HG03060 (cell line): ENCODE measurements at regions not wholly inside any gene's neighbourhood (a gene's known extent, or its start where the extent isn't known, plus 50 kb on each side); places are given as distances from the start of the nearest gene placed in this dataset.
"Not testable (repeated sequence)": the region's sequence is repeated elsewhere in the genome, so short reads cannot be mapped to it uniquely, and the experiment has no call there.

ENCODE experiments used
- ATAC-seq: cut with Tn5 transposase; IDR thresholded peaks from one replicate; pipeline ENCODE4 v1.9.1; 2021; ENCODE audit warnings: low read depth, moderate number of reproducible peaks; ENCODE audit not compliant: unreplicated experiment

DNA sequence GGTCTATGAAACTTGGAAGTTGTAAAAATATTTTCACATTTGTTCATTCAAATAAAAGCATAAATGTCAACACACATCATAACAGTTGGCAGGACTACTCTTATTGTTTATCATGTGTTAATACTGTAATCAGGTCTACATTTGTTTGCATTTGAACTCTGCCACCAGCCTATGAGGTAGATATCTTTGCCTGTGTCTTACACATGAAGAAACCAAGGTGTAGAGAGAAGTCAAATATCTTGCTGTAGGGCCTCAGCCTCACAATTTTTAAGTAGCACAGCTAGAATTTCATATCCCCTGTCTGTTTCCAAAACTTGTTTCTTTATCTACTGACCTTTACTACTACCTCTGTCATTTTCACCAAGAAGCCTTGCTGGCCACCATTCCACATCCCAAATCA lies 161.9 kb downstream of the ZIC4 start:
- no peak for ATAC-seq

DNA sequence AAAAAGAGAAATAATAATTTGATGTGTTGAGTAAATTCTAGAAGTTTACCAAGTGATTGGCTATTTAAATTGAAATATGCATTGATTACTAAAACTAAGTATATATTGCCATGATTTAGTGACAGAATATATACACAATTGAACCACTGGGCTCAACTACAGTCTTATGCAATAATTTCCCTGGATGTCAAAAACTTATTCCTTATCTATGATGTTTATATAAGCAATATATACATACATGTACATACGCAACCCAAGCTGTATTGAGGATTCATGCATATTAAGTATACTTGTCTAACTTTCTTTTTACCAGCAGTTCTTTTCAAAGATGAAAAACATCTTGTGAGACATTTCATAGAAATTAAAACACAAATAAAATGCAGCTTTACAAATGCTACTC lies 165.8 kb downstream of the ZIC4 start:
- ATAC-seq: no peak

DNA sequence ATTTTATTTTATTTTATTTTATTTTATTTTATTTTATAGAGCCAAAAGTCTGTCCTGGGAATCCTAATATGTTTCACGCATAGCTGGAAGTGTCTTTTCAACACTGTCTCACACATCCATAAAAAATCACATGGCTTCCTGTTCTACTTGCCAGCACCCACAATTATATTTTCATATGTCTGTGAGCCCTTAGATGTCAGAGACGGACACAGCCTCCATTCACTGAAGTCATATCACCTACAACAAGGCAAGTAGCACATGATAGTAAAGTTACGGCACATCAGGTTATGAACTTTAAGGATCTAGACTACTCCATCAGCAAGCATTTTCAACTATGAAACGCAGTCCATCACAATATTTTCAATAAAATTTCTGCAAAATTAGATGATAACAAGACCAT lies 168.4 kb downstream of the ZIC4 start:
- no peak for ATAC-seq

DNA sequence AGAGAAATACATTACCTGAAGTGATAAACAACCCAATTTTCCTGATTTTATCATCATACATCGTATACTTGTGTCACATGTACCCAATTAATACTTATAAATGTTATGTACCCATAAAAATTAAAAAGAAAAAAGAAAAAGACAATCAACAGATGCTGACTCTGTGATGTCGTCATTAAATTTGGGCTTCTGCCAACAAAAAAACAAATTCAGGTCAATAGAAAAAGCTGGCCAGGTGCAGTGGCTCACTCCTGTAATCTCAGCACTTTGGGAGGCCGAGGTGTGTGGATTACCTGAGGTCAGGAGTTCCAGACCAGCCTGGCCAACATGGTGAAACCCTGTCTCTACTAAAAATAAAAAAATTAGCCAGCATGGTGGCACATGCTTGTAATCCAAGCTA lies 174.4 kb downstream of the ZIC4 start:
- not testable (repeated sequence) for ATAC-seq

DNA sequence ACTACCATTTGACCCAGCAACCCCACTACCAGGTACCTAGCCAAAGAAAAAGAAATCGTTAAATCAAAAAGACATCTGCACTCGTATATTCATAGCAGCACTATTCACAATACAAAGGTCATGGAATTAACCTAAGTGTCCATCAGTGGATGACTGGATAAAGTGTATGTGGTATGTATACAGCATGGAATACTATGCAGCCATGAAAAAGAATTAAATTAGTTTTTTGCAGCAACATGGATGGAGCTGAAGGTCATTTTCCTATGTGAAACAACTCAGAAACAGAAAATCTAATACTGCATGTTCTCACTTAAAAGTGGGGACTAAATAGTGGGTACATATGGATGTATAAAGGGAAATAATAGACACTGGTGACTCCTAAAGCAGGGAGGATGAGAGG lies 175.2 kb downstream of the ZIC4 start:
- ATAC-seq: no peak

DNA sequence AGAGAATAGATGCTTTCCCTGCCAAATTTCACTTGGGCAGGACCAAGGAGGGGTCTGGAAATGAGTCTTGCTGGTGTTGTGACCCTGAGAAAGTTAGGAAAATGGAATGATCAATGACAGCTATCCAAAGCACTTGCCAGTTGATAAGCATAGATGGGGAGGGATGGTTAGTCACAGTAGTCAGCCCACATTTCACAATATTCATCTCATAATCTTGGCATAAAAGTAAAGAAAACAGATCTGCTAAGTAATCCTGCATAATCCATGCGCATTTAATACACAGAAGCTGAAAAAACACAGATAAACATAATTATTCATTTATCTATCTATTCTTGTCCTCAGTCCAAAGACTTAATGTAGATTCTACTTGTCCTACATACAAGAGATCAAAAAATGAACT lies 184.1 kb downstream of the ZIC4 start:
- no peak for ATAC-seq

GRCh38 chr3:147218965-147219364 lies 187.4 kb downstream of the ZIC4 start:
- no peak for ATAC-seq

DNA sequence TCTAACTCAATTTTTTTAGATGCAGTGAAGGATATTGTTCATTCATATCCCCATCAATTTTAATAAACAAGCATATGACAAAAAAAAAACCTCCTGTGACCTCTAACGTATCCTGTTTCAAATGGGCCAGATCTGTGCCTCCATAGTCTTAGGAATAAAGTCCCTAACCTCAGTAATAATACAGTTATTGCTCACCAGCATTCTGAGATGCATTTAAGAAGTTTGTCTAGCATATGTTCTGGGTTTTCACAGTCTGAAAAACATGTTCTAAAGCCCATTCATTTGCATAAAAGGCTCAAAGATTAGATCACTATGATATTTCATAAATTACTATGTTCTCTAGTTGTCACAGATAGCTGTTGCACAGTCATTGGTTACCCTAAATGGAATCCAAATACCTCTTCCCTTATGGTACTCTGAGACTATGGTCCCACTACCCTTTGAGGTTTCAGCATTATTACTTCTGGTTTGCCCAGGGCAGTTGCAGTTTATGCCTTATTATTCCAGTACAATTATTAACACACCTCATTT lies 190.1 kb downstream of the ZIC4 start:
- no peak for ATAC-seq

DNA sequence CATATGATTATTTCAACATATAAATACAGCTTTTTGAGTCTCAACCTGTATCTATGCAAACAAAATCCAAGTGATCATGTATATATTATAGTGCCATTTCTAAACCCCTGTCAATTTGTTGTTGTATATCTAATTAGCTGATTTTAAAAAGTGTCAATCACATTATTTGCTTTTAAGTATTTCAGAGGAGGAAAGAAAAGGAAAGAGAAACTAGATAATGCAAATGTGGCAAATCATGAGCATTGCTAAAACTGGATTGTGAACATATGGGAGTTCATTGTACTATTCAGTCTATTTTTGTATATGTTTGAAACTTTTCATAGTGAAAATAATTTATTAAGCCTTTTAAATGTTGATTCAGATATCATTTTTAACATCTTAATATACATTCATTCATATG lies 190.7 kb downstream of the ZIC4 start:
- ATAC-seq: no peak

GRCh38 chr3:147213633-147214032 lies 192.7 kb downstream of the ZIC4 start:
- no peak for ATAC-seq

GRCh38 chr3:147210676-147211075 lies 195.7 kb downstream of the ZIC4 start:
- no peak for ATAC-seq

DNA sequence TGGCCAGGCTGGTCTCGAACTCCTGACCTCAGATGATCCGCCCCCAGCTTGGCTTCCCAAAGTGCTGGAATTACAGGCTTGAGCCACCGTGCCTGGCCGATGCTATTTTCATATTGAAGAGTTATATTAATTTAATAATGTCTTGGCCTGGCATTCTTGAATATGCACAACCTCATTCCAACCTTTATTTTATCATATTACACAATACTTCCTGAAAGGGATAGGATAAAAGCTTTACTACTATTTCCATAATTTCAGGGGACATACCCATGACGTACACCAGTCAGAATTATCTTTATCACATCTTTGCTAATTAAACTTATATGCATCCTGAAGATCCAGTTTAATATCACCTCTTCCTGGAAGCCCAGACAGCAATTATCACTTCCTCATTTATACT lies 205.3 kb downstream of the ZIC4 start:
- ATAC-seq: no peak

DNA sequence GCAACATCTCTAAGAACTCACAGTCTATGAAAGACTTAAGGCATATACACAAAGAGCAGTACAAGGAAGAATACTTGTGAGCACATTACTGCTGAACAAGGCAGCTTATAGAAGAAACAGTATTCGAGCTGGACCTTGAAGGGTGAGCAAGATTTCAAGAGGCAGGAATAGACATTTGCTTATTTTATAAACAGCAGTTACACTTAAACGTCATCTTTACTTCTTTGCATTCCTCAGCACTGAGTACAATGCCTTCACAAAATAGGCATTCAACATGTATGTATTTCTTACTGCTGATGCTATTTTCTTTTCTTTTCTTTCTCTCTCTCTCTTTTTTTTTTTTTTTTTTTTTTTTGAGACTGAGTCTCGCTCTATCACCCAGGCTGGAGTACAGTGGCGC lies 205.8 kb downstream of the ZIC4 start:
- no peak for ATAC-seq

DNA sequence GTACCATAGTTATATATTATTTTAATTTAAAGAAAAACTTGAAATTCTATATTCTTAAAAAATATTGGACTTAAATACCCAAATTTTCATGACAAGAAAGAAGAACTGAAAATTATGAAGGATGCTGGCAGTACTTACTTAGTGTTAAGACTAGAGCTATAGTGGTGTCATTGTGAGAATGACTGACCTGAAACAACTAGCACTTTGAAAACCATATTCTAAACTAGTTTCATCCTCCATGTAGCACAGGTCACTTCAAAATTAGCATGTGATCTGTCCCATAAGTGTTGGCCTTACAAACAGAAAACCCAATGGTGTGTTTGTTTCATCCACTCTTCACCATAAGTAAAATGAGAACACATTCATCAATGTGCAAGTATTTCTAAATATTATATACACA lies 208.6 kb downstream of the ZIC4 start:
- no peak for ATAC-seq

DNA sequence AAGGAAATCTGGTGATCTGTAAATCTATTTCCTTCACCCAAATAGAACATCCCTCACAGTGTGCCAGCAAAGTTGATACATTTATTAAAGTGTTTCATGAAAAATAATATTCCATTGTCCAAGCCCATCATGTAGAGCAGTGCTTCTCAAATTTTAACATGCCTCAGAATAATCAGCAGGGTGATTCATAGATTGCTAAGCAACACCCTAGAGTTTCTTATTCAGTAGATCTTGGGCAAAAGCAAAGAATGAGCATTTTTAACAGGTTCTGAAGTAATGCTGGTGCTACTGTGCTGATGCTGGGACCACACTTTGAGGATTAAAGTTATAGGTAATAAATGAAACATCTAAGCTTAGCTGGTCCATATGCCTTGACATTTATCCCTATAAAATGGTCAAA lies 210.5 kb downstream of the ZIC4 start:
- no peak for ATAC-seq

GRCh38 chr3:147191795-147192385 lies 214.5 kb downstream of the ZIC4 start:
- ATAC-seq: no peak

GRCh38 chr3:147189016-147189415 lies 217.3 kb downstream of the ZIC4 start:
- no peak for ATAC-seq

DNA sequence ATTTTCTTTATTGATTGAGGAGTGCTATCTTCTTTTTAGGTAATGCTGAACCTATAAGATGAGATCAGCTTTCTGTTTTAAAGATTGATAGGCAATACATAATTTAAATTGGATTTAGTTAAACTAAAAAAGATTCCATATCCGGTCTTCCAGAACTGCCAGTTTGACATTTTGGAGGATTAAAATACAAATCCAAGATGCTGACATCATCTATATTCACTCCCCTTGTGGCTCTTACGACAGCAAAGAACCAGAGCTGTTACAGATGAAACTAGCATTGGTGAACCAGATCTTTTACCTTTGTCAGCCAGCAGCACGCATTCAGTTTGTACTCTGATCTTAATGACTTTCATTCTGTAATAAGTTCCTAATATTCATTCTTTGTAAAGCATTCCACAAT lies 218.7 kb downstream of the ZIC4 start:
- ATAC-seq: no peak

DNA sequence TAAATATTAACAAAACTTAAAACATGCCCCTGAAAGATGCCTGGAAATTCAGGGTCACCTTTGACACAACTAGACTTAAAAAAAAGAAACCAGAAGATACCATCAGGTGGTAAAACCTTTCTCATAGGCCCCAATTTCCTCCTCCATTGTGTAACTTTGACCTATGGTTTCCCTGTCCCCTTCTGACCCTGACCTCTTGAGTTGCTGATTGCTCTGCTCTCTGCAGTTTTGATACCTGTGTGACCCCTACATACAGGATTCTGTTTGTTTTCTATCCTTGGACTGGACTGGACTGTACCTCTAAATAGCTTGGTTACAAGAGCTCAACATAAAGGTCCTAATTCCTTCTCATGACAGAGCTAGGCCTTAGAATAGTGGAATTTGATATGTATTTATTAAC lies 220.6 kb downstream of the ZIC4 start:
- no peak for ATAC-seq

DNA sequence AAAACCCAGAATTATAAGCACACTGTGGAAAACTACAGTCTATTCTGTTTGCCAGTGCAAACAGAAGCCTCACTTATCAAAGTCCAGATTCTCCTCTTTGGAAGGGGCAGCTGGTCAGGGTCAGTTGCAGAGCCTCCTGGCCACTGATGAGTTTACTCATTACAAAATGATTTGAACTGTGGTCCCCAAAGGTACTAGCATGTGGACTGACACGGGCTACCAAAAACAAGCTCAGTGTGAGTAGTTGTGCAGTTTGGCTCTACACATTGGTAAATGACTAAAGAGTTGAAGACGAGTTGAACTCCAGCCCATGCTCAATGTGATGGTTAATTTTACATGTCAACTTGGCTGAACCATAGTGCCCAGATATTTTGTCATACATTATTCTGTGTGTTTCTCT lies 221.5 kb downstream of the ZIC4 start:
- no peak for ATAC-seq

DNA sequence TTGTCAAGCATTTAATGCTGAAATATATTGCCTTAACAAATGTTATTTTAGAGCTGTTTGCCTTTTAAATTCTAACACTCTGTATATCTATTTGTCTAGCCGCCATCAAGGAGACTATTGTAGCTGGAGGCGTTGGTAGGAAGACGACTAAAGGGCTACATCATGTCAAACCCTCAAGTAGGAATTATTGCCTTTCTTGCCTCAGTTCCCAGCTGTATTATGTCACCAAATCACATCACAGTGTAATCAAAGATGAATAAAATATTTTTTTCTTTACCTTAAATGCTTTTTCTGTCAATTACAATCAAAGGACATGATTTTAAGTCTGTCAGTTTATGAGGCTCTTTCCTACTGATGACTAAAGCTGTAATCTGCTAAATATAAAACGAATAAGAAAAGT lies 233.1 kb downstream of the ZIC4 start:
- no peak for ATAC-seq

DNA sequence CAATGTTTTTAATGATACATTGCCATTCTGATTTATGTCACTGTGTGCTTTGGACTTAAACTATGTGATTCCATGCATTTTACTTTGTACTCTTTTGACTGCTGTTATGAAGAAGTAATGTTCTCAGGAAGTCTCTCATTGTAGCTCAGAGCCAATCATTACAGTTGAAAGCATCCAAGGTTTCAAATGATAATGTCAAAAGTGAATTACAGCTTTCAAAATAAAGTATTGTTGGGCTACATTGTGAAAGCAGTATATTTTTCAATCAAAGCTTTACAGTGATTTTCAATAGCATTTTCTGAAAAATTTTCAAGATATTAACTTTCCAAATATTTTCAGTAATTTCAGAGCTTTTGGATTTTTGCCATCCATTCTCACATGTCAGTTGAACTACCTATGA lies 243.6 kb downstream of the ZIC4 start:
- no peak for ATAC-seq

DNA sequence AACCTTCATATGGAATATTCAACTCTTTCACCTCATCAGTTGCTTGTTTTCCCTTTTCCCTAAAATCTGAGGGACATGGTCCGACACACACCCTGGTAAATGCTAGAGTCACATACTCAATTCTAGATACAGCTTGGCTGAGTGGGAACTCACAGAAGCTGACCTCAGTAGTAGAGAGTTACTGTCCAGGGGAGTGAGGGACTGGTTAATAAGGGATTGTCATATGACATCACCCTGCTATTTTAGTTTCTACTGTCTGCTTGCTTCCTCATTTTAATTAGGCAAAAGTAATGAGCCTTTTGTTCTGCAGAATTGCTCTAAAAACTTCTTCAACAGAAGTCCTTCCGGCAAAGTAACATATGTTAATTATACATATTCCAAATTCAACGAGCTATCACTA lies 244.5 kb downstream of the ZIC4 start:
- no peak for ATAC-seq
